ENCODE measurements at regions not wholly inside any gene's neighbourhood (a gene's known extent, or its start where the extent isn't known, plus 50 kb on each side); places are given as distances from the start of the nearest gene placed in this dataset.

GRCh38 chr20:50363027-50363426, 147.2 kb upstream of the PTPN1 start:
- no peak overlapping the region for H3K4me2 ChIP-seq
- intact Hi-C loops (cut with micrococcal nuclease; ENCODE audit: unreplicated experiment) = no loop called here
- no peaks in the 10 kb centered on the region for H4K20me1 ChIP-seq (ENCODE audit: insufficient read depth)
- H3K36me3 ChIP-seq (ENCODE audit: low read depth) = no peaks in the 10 kb centered on the region
- ChIA-PET POLR2A (ENCODE audit: unreplicated experiment) (no interaction called here), CTCF (no interaction called here)
- H3K27ac ChIP-seq = no peak overlapping the region
- BruUV-seq (replicated peaks) = no TSS peak
- no peaks in the 10 kb centered on the region for H3K9me3 ChIP-seq (ENCODE audit: insufficient read depth, low read depth)
- H3K4me1 ChIP-seq (replicated peaks; ENCODE audit: insufficient read depth) = peaks cover 43% of the 10 kb centered on the region
- no peaks in the 10 kb centered on the region for H3K9me2 ChIP-seq (ENCODE audit: insufficient read depth)
- no peak overlapping the region for H3K4me3 ChIP-seq
- no peak for DNase-seq
- no peaks in the 10 kb centered on the region for H3K79me2 ChIP-seq (ENCODE audit: low read depth)
- H3F3A ChIP-seq (ENCODE audit: insufficient read depth, low read depth) = peaks cover 33% of the 10 kb centered on the region; the same call in 1 of the 2 replicates
- H3K27me3 ChIP-seq (ENCODE audit: insufficient read depth, low read depth) = no peaks in the 10 kb centered on the region
- H2AFZ ChIP-seq = no peak overlapping the region
- TF ChIP-seq EZH2 (IDR thresholded peaks at IDR 0.05; ENCODE audit: low read depth) = no peak
- TF ChIP-seq, protein P1, sequence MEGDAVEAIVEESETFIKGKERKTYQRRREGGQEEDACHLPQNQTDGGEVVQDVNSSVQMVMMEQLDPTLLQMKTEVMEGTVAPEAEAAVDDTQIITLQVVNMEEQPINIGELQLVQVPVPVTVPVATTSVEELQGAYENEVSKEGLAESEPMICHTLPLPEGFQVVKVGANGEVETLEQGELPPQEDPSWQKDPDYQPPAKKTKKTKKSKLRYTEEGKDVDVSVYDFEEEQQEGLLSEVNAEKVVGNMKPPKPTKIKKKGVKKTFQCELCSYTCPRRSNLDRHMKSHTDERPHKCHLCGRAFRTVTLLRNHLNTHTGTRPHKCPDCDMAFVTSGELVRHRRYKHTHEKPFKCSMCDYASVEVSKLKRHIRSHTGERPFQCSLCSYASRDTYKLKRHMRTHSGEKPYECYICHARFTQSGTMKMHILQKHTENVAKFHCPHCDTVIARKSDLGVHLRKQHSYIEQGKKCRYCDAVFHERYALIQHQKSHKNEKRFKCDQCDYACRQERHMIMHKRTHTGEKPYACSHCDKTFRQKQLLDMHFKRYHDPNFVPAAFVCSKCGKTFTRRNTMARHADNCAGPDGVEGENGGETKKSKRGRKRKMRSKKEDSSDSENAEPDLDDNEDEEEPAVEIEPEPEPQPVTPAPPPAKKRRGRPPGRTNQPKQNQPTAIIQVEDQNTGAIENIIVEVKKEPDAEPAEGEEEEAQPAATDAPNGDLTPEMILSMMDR (conservative IDR thresholded peaks at IDR 0.05) = no peak

GRCh38 chr20:50363479-50363878, 146.7 kb upstream of the PTPN1 start:
- Histone ChIP-seq H3K36me3 (ENCODE audit: low read depth) (no peaks in the 10 kb centered on the region), H3K27me3 (ENCODE audit: insufficient read depth, low read depth) (no peaks in the 10 kb centered on the region), H3K79me2 (ENCODE audit: low read depth) (no peaks in the 10 kb centered on the region), H3K9me2 (ENCODE audit: insufficient read depth) (no peaks in the 10 kb centered on the region), H3K9me3 (ENCODE audit: insufficient read depth, low read depth) (no peaks in the 10 kb centered on the region), H3K4me3 (no peak overlapping the region), H3K27ac (no peak overlapping the region), H3K4me1 (replicated peaks; ENCODE audit: insufficient read depth) (peaks cover 43% of the 10 kb centered on the region), H4K20me1 (ENCODE audit: insufficient read depth) (no peaks in the 10 kb centered on the region), H3K4me2 (no peak overlapping the region), H3F3A (ENCODE audit: insufficient read depth, low read depth) (peaks cover 29% of the 10 kb centered on the region; the same call in 1 of the 2 replicates), H2AFZ (no peak overlapping the region)
- TF ChIP-seq EZH2 (IDR thresholded peaks at IDR 0.05; ENCODE audit: low read depth) = no peak
- TF ChIP-seq, protein P1 (conservative IDR thresholded peaks at IDR 0.05) = no peak
- CTCF ChIA-PET = no interaction called here
- intact Hi-C loops (cut with micrococcal nuclease; ENCODE audit: unreplicated experiment) = no loop called here
- BruUV-seq (replicated peaks) = no TSS peak
- POLR2A ChIA-PET (ENCODE audit: unreplicated experiment) = no interaction called here
- DNase-seq = no peak

DNA sequence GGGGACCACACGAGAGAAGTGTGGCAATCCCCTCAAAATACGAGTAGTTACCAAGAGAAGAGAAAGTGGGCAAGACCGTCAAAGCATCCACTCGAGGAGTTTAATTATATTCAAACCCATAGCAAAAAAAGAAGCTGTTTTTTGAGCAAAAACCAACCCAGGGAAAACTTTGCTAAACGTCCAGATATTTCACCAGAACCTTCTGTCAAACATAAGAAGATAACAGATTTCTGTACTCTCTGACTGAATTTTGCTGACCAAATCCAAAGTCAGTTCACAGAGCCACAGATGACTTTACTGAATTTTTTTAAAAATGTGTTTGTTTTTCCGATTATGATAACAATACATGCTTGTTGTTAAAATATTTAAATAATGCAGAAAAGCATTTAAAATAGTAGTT, 145.6 kb upstream of the PTPN1 start:
- Histone ChIP-seq H3K79me2 (ENCODE audit: low read depth) (no peaks in the 10 kb centered on the region), H3K9me2 (ENCODE audit: insufficient read depth) (no peaks in the 10 kb centered on the region), H3K27ac (no peak overlapping the region), H3K4me3 (no peak overlapping the region), H3K4me1 (replicated peaks; ENCODE audit: insufficient read depth) (peaks cover 43% of the 10 kb centered on the region), H3K4me2 (no peak overlapping the region), H3K27me3 (ENCODE audit: insufficient read depth, low read depth) (no peaks in the 10 kb centered on the region), H3F3A (ENCODE audit: insufficient read depth, low read depth) (peaks cover 30% of the 10 kb centered on the region; the same call in 1 of the 2 replicates), H2AFZ (no peak overlapping the region), H4K20me1 (ENCODE audit: insufficient read depth) (no peaks in the 10 kb centered on the region), H3K9me3 (ENCODE audit: insufficient read depth, low read depth) (no peaks in the 10 kb centered on the region), H3K36me3 (ENCODE audit: low read depth) (no peaks in the 10 kb centered on the region)
- ChIA-PET POLR2A (ENCODE audit: unreplicated experiment) (no interaction called here), CTCF (interaction anchor here (0.5 kb wide), 1 partner anchor 71 kb away, joined by 7 read pairs; no protein-coding TSS in a partner anchor)
- TF ChIP-seq, protein P1 (conservative IDR thresholded peaks at IDR 0.05) = no peak
- no peak for TF ChIP-seq EZH2 (IDR thresholded peaks at IDR 0.05; ENCODE audit: low read depth)
- DNase-seq = no peak
- intact Hi-C loops (cut with micrococcal nuclease; ENCODE audit: unreplicated experiment) = no loop called here
- BruUV-seq (replicated peaks) = no TSS peak

Data from PC-9 (cell line).